H1 (cell line): ENCODE measurements at regions not wholly inside any gene's neighbourhood (a gene's known extent, or its start where the extent isn't known, plus 50 kb on each side); places are given as distances from the start of the nearest gene placed in this dataset.

Experiments
- CTCF ChIA-PET: fragments of 300-600 bp; sonication (Branson Sonifier 250); formaldehyde crosslinking; loops from one replicate; lab custom pipeline; 2021; ENCODE audit not compliant: partially characterized antibody; lab: Charles Lee
- POLR2A ChIA-PET: fragments of 300-600 bp; sonication (Branson Sonifier 250); formaldehyde crosslinking; loops from one replicate; lab custom pipeline; 2021; ENCODE audit warnings: inconsistent platforms; ENCODE audit not compliant: partially characterized antibody; lab: Charles Lee
- DNase-seq, 2 experiments: peaks; one replicate each; pipeline versions ENCODE4 v3.0.0 to v3.0.0-alpha.2; 2010 to 2022; ENCODE audit warnings: low spot score in 2 of 2, low read depth in 1 of 2, mixed read lengths in 1 of 2
- FAIRE-seq: peaks from 2 replicates; lab custom pipeline; 2011; peaks lifted over from hg19 to GRCh38; lab: Jason Lieb, UNC
- H2AFZ ChIP-seq: 2 replicates; pipeline ENCODE4 v1.8.1; 2012; ENCODE audit warnings: low read length, inconsistent platforms
- H2AK5ac ChIP-seq: 2 replicates; pipeline ENCODE4 v1.6.1; 2013; ENCODE audit warnings: low read depth, low read length
- H2BK120ac ChIP-seq: replicated peaks from 2 replicates; pipeline ENCODE3; 2013; ENCODE audit warnings: low read depth, low read length, inconsistent platforms
- H2BK12ac ChIP-seq: 2 replicates; pipeline ENCODE4 v1.6.1; 2013; ENCODE audit warnings: low read depth, low read length
- H2BK15ac ChIP-seq: 2 replicates; pipeline ENCODE4 v1.6.1; 2013; ENCODE audit warnings: low read length
- H2BK20ac ChIP-seq: 2 replicates; pipeline ENCODE4 v1.6.1; 2013; ENCODE audit warnings: low read length
- H2BK5ac ChIP-seq: 2 replicates; pipeline ENCODE4 v1.6.1; 2013; ENCODE audit warnings: low read depth, low read length
- H3K14ac ChIP-seq: 2 replicates; pipeline ENCODE4 v1.6.1; 2013; ENCODE audit warnings: inconsistent platforms; ENCODE audit not compliant: insufficient read length
- H3K18ac ChIP-seq: 2 replicates; pipeline ENCODE4 v1.6.1; 2013; ENCODE audit warnings: low read length; ENCODE audit errors: extremely low read depth
- H3K23ac ChIP-seq: 2 replicates; pipeline ENCODE4 v1.6.1; 2013; ENCODE audit warnings: inconsistent platforms; ENCODE audit not compliant: insufficient read length
- H3K23me2 ChIP-seq: 2 replicates; pipeline ENCODE4 v1.6.1; 2013; ENCODE audit warnings: low read depth, low read length
- H3K27ac ChIP-seq: 2 replicates; pipeline ENCODE4 v1.6.1; 2011; ENCODE audit warnings: low read depth, low read length, inconsistent platforms
- H3K27me3 ChIP-seq, 4 experiments: replicated peaks in 1 of 4; 1 replicate in 1 of 4; 2 replicates in 3 of 4; pipeline versions ENCODE4 v1.6.1 to v1.8.1; 2011 to 2013; ENCODE audit warnings: low read length in 3 of 4, mild to moderate bottlenecking in 3 of 4, inconsistent platforms in 2 of 4, mixed read lengths in 2 of 4, moderate library complexity in 1 of 4; ENCODE audit not compliant: control insufficient read depth in 3 of 4, insufficient read depth in 3 of 4; ENCODE audit errors: extremely low read depth in 1 of 4
- H3K36me3 ChIP-seq, 4 experiments: 2 replicates each; pipeline versions ENCODE4 v1.6.1 to v1.8.1; 2011 to 2013; ENCODE audit warnings: mild to moderate bottlenecking in 4 of 4, low read length in 3 of 4, moderate library complexity in 2 of 4, control low read depth in 1 of 4, inconsistent platforms in 1 of 4; ENCODE audit not compliant: insufficient read depth in 4 of 4, control insufficient read depth in 2 of 4
- H3K4ac ChIP-seq: replicated peaks from 2 replicates; pipeline ENCODE3; 2013; ENCODE audit warnings: low read length, low read depth, mixed read lengths, inconsistent platforms; ENCODE audit not compliant: insufficient read length
- H3K4me1 ChIP-seq, 4 experiments: replicated peaks in 1 of 4; 1 replicate in 1 of 4; 2 replicates in 3 of 4; pipeline versions ENCODE4 v1.6.1 to v1.8.1; 2011 to 2013; ENCODE audit warnings: low read length in 3 of 4, inconsistent platforms in 2 of 4, mixed read lengths in 1 of 4; ENCODE audit not compliant: insufficient read depth in 4 of 4, control insufficient read depth in 3 of 4
- H3K4me2 ChIP-seq, 2 experiments: 2 replicates each; pipeline versions ENCODE4 v1.6.1 to v1.8.1; 2011 to 2013; ENCODE audit warnings: low read depth in 2 of 2, low read length in 2 of 2, control low read depth in 1 of 2, inconsistent platforms in 1 of 2, mild to moderate bottlenecking in 1 of 2; ENCODE audit not compliant: insufficient read depth in 1 of 2
- H3K4me3 ChIP-seq, 4 experiments: fragments of 200-600, 300-600 bp in 1 of 4; sonication (generic), shearing (Covaris generic), sonication (Bioruptor Twin) in 1 of 4; 2 replicates each; pipeline versions ENCODE4 v1.5.1 to v1.8.1; 2011 to 2016; ENCODE audit warnings: low read length in 4 of 4, low read depth in 3 of 4, control low read depth in 2 of 4, inconsistent platforms in 2 of 4, mild to moderate bottlenecking in 2 of 4, mixed read lengths in 1 of 4, moderate library complexity in 1 of 4; ENCODE audit not compliant: insufficient read depth in 2 of 4; ENCODE audit errors: extremely low read depth in 1 of 4
- H3K56ac ChIP-seq: replicated peaks from 2 replicates; pipeline ENCODE3; 2013; ENCODE audit warnings: low read depth, mild to moderate bottlenecking, mixed read lengths, low read length, inconsistent platforms; ENCODE audit not compliant: insufficient read length
- H3K79me1 ChIP-seq: 2 replicates; pipeline ENCODE4 v1.6.1; 2013; ENCODE audit warnings: low read depth, low read length, control low read depth
- H3K79me2 ChIP-seq, 2 experiments: 2 replicates each; pipeline versions ENCODE4 v1.6.1 to v1.8.1; 2012 to 2013; ENCODE audit warnings: low read length in 2 of 2, mild to moderate bottlenecking in 2 of 2, inconsistent platforms in 1 of 2; ENCODE audit not compliant: insufficient read depth in 2 of 2, control insufficient read depth in 1 of 2
- H3K9ac ChIP-seq, 4 experiments: replicated peaks in 1 of 4; 1 replicate in 1 of 4; 2 replicates in 3 of 4; pipeline versions ENCODE4 v1.6.1 to v1.8.1; 2011 to 2013; ENCODE audit warnings: low read depth in 3 of 4, low read length in 3 of 4, control low read depth in 2 of 4, mild to moderate bottlenecking in 2 of 4, moderate library complexity in 2 of 4, inconsistent platforms in 1 of 4; ENCODE audit errors: extremely low read depth in 1 of 4
- H3K9me3 ChIP-seq, 2 experiments: 2 replicates each; pipeline versions ENCODE4 v1.6.1 to v1.8.1; 2012 to 2013; ENCODE audit warnings: mild to moderate bottlenecking in 2 of 2, moderate library complexity in 2 of 2, control low read depth in 1 of 2, inconsistent platforms in 1 of 2, low read depth in 1 of 2, low read length in 1 of 2, mixed read lengths in 1 of 2; ENCODE audit not compliant: insufficient read depth in 2 of 2
- H4K20me1 ChIP-seq, 2 experiments: replicated peaks in 1 of 2; 2 replicates each; pipeline versions ENCODE3 to v1.8.1; 2011 to 2013; ENCODE audit warnings: inconsistent platforms in 2 of 2, low read length in 2 of 2, mild to moderate bottlenecking in 1 of 2; ENCODE audit not compliant: insufficient read depth in 2 of 2, control insufficient read depth in 1 of 2
- H4K5ac ChIP-seq: 2 replicates; pipeline ENCODE4 v1.6.1; 2013; ENCODE audit warnings: low read length, low read depth, mixed read lengths, inconsistent platforms; ENCODE audit not compliant: insufficient read length
- H4K8ac ChIP-seq: 2 replicates; pipeline ENCODE4 v1.8.0; 2013; ENCODE audit warnings: mild to moderate bottlenecking, moderate library complexity, low read length, inconsistent platforms; ENCODE audit not compliant: insufficient read depth; ENCODE audit errors: extremely low read depth
- H4K91ac ChIP-seq: replicated peaks from 2 replicates; pipeline ENCODE3; 2013; ENCODE audit warnings: low read length, mixed read lengths, inconsistent platforms; ENCODE audit not compliant: insufficient read length
- RAD21 ChIP-seq, 2 experiments: IDR thresholded peaks in 1 of 2; conservative IDR thresholded peaks in 1 of 2; 2 replicates each; pipeline ENCODE4 v1.6.1; 2011; ENCODE audit warnings: low read depth in 2 of 2, low read length in 2 of 2, improper control_type of control experiment in 1 of 2, inconsistent platforms in 1 of 2, mild to moderate bottlenecking in 1 of 2, moderate library complexity in 1 of 2
- TAF1 ChIP-seq: IDR thresholded peaks from 2 replicates; pipeline ENCODE4 v1.6.1; 2011; ENCODE audit warnings: mild to moderate bottlenecking, low read depth, low read length
- WGBS, 2 experiments: shearing (Covaris generic) in 1 of 2; methylation state at CpG; one replicate each; pipeline versions ENCODE4 v1.1.6 to v1.1.7; 2013 to 2015; ENCODE audit warnings: low lambda C conversion rate in 2 of 2, mixed read lengths in 2 of 2, inconsistent platforms in 1 of 2, low coverage in 1 of 2, missing lambda C conversion rate in 1 of 2; ENCODE audit not compliant: insufficient replicate concordance in 2 of 2, insufficient coverage in 1 of 2, insufficient read length in 1 of 2; ENCODE audit errors: extremely low coverage in 1 of 2, missing lambda C conversion rate in 1 of 2; 5-methylcytosine and 5-hydroxymethylcytosine counted together

GRCh38 chr7:80047856-80048459 lies 86.7 kb upstream of the GNAI1 start:
- no peaks in the 10 kb centered on the region for H3K36me3 ChIP-seq
- no peak overlapping the region for H3K4me3 ChIP-seq
- DNase-seq: no peak
- H2BK12ac ChIP-seq: no peak overlapping the region
- no peak overlapping the region for H3K9ac ChIP-seq
- no peak overlapping the region for H3K4ac ChIP-seq
- peaks cover 0 to 1% (median 0%) of the 10 kb centered on the region in 4 experiments; a peak in 1 of 7 replicates for H3K27me3 ChIP-seq
- no peak overlapping the region for H3K18ac ChIP-seq
- no peak overlapping the region for H4K5ac ChIP-seq
- no peak overlapping the region for H4K8ac ChIP-seq
- TF ChIP-seq RAD21 (IDR thresholded peaks at IDR 0.05 in 1 of 2, conservative IDR thresholded peaks at IDR 0.05 in 1 of 2; ENCODE audit: low read depth in 2 of 2, low read length in 2 of 2) (peak in 1 of 2 experiments; percentile 16; a peak in 1 of 4 replicates), TAF1 (no peak)
- TF ChIP-seq, all 59 proteins: peak for 1
- 79% methylated on average over 1 of the region's 1 CpG; no CpG with 5 or more reads in 1 of the 2 experiments for WGBS, 2 experiments
- Histone ChIP-seq H2BK15ac (no peak overlapping the region), H3K23ac (no peak overlapping the region), H4K91ac (no peak overlapping the region), H3K79me1 (no peaks in the 10 kb centered on the region), H3K23me2 (no peaks in the 10 kb centered on the region; the same call in 1 of the 2 replicates), H3K14ac (no peak overlapping the region), H2AFZ (no peak overlapping the region), H2BK5ac (no peak overlapping the region), H3K56ac (no peak overlapping the region), H3K4me2 (no peak overlapping the region), H2BK120ac (no peak overlapping the region), H3K79me2 (no peaks in the 10 kb centered on the region), H3K4me1 (no peaks in the 10 kb centered on the region), H2BK20ac (no peak overlapping the region), H3K9me3 (peaks cover 8 to 9% of the 10 kb centered on the region in 2 experiments), H2AK5ac (no peak overlapping the region), H4K20me1 (no peaks in the 10 kb centered on the region), H3K27ac (no peak overlapping the region)
- ChIA-PET CTCF (interaction anchor here (1.0 to 3.5 kb wide), 2 partner anchors 12 to 50 kb away, joined by 3 to 21 read pairs; no protein-coding TSS in a partner anchor), POLR2A (no interaction called here)
- no peak for FAIRE-seq
